GM12878 (cell line): ENCODE measurements at regions not wholly inside any gene's neighbourhood (a gene's known extent, or its start where the extent isn't known, plus 50 kb on each side); places are given as distances from the start of the nearest gene placed in this dataset.

ENCODE experiments used
- ATAC-seq: fragments of 200-7000 bp; cut with Tn5 transposase; 3 replicates; pipeline ENCODE4 v1.9.1; 2020; ENCODE audit warnings: mild to moderate bottlenecking, moderate library complexity
- BruUV-seq: library from RNA; stranded (reverse); fragments of 400-500 nt; replicated peaks from 2 replicates; lab custom pipeline; 2021; lab: Mats Ljungman, UMichigan
- CTCF ChIA-PET: fragments of 300-600 bp; sonication (Branson Sonifier 250); formaldehyde crosslinking; extraction: SDS; loops from one replicate; lab custom pipeline; 2021; ENCODE audit warnings: inconsistent platforms; lab: Yijun Ruan, JAX
- POLR2A ChIA-PET: fragments of 350-600 bp; formaldehyde crosslinking; extraction: SDS; loops from one replicate; lab custom pipeline; 2021; ENCODE audit warnings: inconsistent platforms; lab: Charles Lee
- RAD21 ChIA-PET: fragments of 300-600 bp; sonication (Branson Sonifier 250); formaldehyde crosslinking; loops from one replicate; lab custom pipeline; 2023; ENCODE audit warnings: antibody characterized with exemption; ENCODE audit not compliant: unreplicated experiment; lab: Charles Lee
- SMC1A ChIA-PET: fragments of 300-600 bp; sonication (Branson Sonifier 250); formaldehyde crosslinking; loops from one replicate; lab custom pipeline; 2023; ENCODE audit not compliant: unreplicated experiment, uncharacterized antibody; lab: Charles Lee
- DNase-seq: peaks from one replicate; pipeline ENCODE4 v3.0.0-alpha.2; 2011; ENCODE audit warnings: low read depth, low spot score
- FAIRE-seq: peaks from 3 replicates; lab custom pipeline; 2011; peaks lifted over from hg19 to GRCh38; lab: Jason Lieb, UNC
- H2AFZ ChIP-seq: 2 replicates; pipeline ENCODE4 v1.6.0; 2011; ENCODE audit warnings: low read depth, low read length, control low read depth; ENCODE audit not compliant: control insufficient read depth
- H3K27ac ChIP-seq: 2 replicates; pipeline ENCODE4 v1.5.1; 2011; ENCODE audit warnings: control low read depth; ENCODE audit not compliant: control insufficient read depth, insufficient read depth
- H3K27me3 ChIP-seq, 2 experiments: replicated peaks in 1 of 2; 2 replicates each; pipeline versions ENCODE4 v1.6.0 to v1.6.1; 2011; ENCODE audit warnings: low read length in 1 of 2; ENCODE audit not compliant: control insufficient read depth in 2 of 2, insufficient read depth in 2 of 2
- H3K36me3 ChIP-seq, 2 experiments: 2 replicates each; pipeline ENCODE4 v1.5.1; 2011; ENCODE audit warnings: low read length in 1 of 2; ENCODE audit not compliant: control insufficient read depth in 2 of 2, insufficient read depth in 2 of 2
- H3K4me1 ChIP-seq: 2 replicates; pipeline ENCODE4 v1.6.1; 2011; ENCODE audit warnings: mild to moderate bottlenecking, low read length, moderate library complexity, mixed read lengths; ENCODE audit not compliant: control insufficient read depth, insufficient read depth
- H3K4me2 ChIP-seq: 2 replicates; pipeline ENCODE4 v1.6.0; 2011; ENCODE audit warnings: control low read depth; ENCODE audit not compliant: control insufficient read depth, insufficient read depth
- H3K4me3 ChIP-seq: fragments of 200-600 bp; sonication (generic); 2 replicates; pipeline ENCODE4 v1.5.1; 2016
- H3K79me2 ChIP-seq: 2 replicates; pipeline ENCODE4 v1.6.0; 2011; ENCODE audit warnings: low read length; ENCODE audit not compliant: control insufficient read depth, insufficient read depth
- H3K9ac ChIP-seq: 2 replicates; pipeline ENCODE4 v1.8.0; 2011; ENCODE audit warnings: low read length, control low read depth, mixed read lengths; ENCODE audit not compliant: control insufficient read depth, insufficient read depth
- H3K9me3 ChIP-seq: replicated peaks from 3 replicates; pipeline ENCODE4 v1.5.1; 2011; ENCODE audit warnings: mild to moderate bottlenecking, low read length; ENCODE audit not compliant: control insufficient read depth, insufficient read depth
- H4K20me1 ChIP-seq: 2 replicates; pipeline ENCODE4 v1.6.0; 2011; ENCODE audit not compliant: control insufficient read depth, insufficient read depth
- ATF7 ChIP-seq: fragments of 450-650 bp; IDR thresholded peaks from 2 replicates; pipeline ENCODE4 v1.6.1; 2016; ENCODE audit warnings: low read depth, mild to moderate bottlenecking
- EZH2 ChIP-seq: IDR thresholded peaks from 2 replicates; pipeline ENCODE4 v1.6.1; 2012; ENCODE audit warnings: low read depth, mild to moderate bottlenecking, control low read depth, inconsistent platforms, low read length, borderline replicate concordance; ENCODE audit not compliant: control insufficient read depth
- NBN ChIP-seq: fragments of 450-650 bp; IDR thresholded peaks from 2 replicates; pipeline ENCODE4 v1.6.1; 2016
- NR2F1 ChIP-seq: fragments of 450-650 bp; conservative IDR thresholded peaks from 2 replicates; pipeline ENCODE4 v1.6.1; 2017; ENCODE audit warnings: mild to moderate bottlenecking
- RELA ChIP-seq: fragments of 450-650 bp; IDR thresholded peaks from 2 replicates; pipeline ENCODE4 v1.8.0; 2014; ENCODE audit warnings: borderline replicate concordance; ENCODE audit not compliant: partially characterized antibody
- WGBS: methylation state at CpG from one replicate; pipeline ENCODE4 v1.1.6; 2016; ENCODE audit warnings: low lambda C conversion rate; ENCODE audit not compliant: insufficient replicate concordance, insufficient coverage; ENCODE audit errors: missing lambda C conversion rate; 5-methylcytosine and 5-hydroxymethylcytosine counted together
- in situ Hi-C: fragments of 300-500 bp; cut with MboI; formaldehyde crosslinking; loops from 9 replicates; pipeline ENCODE4 v1.14.3; 2018; ENCODE audit warnings: mixed read lengths
- intact Hi-C: fragments of 100-400 bp; cut with micrococcal nuclease; formaldehyde crosslinking; loops from one replicate; pipeline ENCODE4 v1.14.2; 2022; ENCODE audit not compliant: unreplicated experiment
- TF ChIP-seq, protein P1 (sequence below): IDR thresholded peaks from 2 replicates; pipeline ENCODE4 v1.6.1; 2011; ENCODE audit warnings: borderline replicate concordance, low read depth, mild to moderate bottlenecking, moderate library complexity, low read length; ENCODE audit not compliant: insufficient read depth, poor library complexity, severe bottlenecking
- TF ChIP-seq, protein P2 (sequence below): IDR thresholded peaks from 2 replicates; pipeline ENCODE4 v1.6.1; 2012; ENCODE audit warnings: mild to moderate bottlenecking, low read depth, low read length
- TF ChIP-seq, protein P3 (sequence below): fragments of 150-350 bp; IDR thresholded peaks from 2 replicates; pipeline ENCODE4 v1.6.1; 2016; ENCODE audit warnings: low read depth, low read length
- TF ChIP-seq, protein P4 (sequence below): IDR thresholded peaks from 2 replicates; pipeline ENCODE4 v1.6.1; 2011; ENCODE audit warnings: borderline replicate concordance, low read depth, mild to moderate bottlenecking, moderate library complexity, mixed read lengths, low read length; ENCODE audit not compliant: insufficient read depth; ENCODE audit errors: extremely low read length
- TF ChIP-seq, protein P5 (sequence below): IDR thresholded peaks from 2 replicates; pipeline ENCODE4 v1.6.1; 2011; ENCODE audit warnings: low read depth, low read length, improper control_type of control experiment, borderline replicate concordance

DNA sequence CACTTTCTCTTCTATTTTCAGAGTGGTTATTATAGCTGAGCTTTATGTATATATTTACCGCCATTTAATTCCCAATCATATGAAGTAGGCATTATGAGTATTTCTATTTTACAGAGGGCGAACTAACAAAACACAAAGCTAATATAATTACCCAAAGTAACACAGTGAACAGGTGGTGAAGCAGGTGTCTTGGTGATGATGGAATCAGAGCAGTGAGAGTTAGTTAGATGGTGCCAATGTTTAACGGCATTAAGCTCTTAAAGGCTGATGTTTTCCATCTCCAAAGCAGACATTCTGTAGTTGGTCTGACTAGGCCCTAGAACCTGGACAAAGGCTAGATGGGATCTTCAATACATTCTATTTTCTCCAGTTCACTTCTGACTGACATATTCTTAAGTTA, 551.1 kb upstream of the SYNCRIP start (continued):
- TF ChIP-seq, protein P1, sequence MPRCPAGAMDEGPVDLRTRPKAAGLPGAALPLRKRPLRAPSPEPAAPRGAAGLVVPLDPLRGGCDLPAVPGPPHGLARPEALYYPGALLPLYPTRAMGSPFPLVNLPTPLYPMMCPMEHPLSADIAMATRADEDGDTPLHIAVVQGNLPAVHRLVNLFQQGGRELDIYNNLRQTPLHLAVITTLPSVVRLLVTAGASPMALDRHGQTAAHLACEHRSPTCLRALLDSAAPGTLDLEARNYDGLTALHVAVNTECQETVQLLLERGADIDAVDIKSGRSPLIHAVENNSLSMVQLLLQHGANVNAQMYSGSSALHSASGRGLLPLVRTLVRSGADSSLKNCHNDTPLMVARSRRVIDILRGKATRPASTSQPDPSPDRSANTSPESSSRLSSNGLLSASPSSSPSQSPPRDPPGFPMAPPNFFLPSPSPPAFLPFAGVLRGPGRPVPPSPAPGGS, result no peak
- no peak for TF ChIP-seq NR2F1
- TF ChIP-seq, all 136 proteins: peak for 0

DNA sequence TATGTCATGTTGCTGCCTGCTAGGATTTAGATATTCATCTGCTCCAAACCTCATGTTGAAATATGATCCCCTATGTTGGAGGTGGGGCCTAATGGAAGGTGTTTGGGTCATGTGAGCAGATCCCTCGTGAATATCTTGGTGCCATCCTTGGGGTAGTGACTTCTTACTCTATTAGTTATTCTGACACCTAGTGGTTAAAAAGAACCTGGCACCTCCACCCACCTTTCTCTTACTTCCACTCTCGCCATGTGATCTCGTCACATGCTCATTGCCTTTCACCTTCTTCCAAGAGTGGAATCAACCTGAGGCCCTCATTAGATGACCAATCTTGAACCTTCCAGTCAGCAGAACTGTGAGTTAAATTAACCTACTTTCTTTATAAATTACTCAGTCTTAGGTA, 549.4 kb upstream of the SYNCRIP start:
- WGBS, result 25% methylated on average over 3 of the region's 3 CpGs
- Histone ChIP-seq H3K79me2 (no peaks in the 10 kb centered on the region), H3K4me2 (no peak overlapping the region), H3K4me3 (no peak overlapping the region), H3K9ac (no peak overlapping the region), H3K4me1 (no peaks in the 10 kb centered on the region), H2AFZ (no peak overlapping the region), H3K27ac (no peak overlapping the region), H3K9me3 (no peaks in the 10 kb centered on the region), H3K27me3 (no peaks in the 10 kb centered on the region), H4K20me1 (no peaks in the 10 kb centered on the region), H3K36me3 (no peaks in the 10 kb centered on the region)
- ATAC-seq (peak; percentile 91), DNase-seq (no peak), FAIRE-seq (no peak)
- no TSS peak for BruUV-seq
- ChIA-PET SMC1A (no interaction called here), POLR2A (no interaction called here), RAD21 (no interaction called here), CTCF (no interaction called here)
- intact Hi-C loops (loop anchor here (5.0 kb wide), 2 partner anchors 270 to 435 kb away; no protein-coding TSS in a partner anchor), in situ Hi-C loops (no loop called here)
- TF ChIP-seq EZH2 (no peak), NBN (no peak), RELA (no peak), ATF7 (no peak)
- TF ChIP-seq, protein P2, sequence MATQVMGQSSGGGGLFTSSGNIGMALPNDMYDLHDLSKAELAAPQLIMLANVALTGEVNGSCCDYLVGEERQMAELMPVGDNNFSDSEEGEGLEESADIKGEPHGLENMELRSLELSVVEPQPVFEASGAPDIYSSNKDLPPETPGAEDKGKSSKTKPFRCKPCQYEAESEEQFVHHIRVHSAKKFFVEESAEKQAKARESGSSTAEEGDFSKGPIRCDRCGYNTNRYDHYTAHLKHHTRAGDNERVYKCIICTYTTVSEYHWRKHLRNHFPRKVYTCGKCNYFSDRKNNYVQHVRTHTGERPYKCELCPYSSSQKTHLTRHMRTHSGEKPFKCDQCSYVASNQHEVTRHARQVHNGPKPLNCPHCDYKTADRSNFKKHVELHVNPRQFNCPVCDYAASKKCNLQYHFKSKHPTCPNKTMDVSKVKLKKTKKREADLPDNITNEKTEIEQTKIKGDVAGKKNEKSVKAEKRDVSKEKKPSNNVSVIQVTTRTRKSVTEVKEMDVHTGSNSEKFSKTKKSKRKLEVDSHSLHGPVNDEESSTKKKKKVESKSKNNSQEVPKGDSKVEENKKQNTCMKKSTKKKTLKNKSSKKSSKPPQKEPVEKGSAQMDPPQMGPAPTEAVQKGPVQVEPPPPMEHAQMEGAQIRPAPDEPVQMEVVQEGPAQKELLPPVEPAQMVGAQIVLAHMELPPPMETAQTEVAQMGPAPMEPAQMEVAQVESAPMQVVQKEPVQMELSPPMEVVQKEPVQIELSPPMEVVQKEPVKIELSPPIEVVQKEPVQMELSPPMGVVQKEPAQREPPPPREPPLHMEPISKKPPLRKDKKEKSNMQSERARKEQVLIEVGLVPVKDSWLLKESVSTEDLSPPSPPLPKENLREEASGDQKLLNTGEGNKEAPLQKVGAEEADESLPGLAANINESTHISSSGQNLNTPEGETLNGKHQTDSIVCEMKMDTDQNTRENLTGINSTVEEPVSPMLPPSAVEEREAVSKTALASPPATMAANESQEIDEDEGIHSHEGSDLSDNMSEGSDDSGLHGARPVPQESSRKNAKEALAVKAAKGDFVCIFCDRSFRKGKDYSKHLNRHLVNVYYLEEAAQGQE, result no peak
- TF ChIP-seq, protein P3, sequence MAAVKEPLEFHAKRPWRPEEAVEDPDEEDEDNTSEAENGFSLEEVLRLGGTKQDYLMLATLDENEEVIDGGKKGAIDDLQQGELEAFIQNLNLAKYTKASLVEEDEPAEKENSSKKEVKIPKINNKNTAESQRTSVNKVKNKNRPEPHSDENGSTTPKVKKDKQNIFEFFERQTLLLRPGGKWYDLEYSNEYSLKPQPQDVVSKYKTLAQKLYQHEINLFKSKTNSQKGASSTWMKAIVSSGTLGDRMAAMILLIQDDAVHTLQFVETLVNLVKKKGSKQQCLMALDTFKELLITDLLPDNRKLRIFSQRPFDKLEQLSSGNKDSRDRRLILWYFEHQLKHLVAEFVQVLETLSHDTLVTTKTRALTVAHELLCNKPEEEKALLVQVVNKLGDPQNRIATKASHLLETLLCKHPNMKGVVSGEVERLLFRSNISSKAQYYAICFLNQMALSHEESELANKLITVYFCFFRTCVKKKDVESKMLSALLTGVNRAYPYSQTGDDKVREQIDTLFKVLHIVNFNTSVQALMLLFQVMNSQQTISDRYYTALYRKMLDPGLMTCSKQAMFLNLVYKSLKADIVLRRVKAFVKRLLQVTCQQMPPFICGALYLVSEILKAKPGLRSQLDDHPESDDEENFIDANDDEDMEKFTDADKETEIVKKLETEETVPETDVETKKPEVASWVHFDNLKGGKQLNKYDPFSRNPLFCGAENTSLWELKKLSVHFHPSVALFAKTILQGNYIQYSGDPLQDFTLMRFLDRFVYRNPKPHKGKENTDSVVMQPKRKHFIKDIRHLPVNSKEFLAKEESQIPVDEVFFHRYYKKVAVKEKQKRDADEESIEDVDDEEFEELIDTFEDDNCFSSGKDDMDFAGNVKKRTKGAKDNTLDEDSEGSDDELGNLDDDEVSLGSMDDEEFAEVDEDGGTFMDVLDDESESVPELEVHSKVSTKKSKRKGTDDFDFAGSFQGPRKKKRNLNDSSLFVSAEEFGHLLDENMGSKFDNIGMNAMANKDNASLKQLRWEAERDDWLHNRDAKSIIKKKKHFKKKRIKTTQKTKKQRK, result no peak
- TF ChIP-seq, protein P4, sequence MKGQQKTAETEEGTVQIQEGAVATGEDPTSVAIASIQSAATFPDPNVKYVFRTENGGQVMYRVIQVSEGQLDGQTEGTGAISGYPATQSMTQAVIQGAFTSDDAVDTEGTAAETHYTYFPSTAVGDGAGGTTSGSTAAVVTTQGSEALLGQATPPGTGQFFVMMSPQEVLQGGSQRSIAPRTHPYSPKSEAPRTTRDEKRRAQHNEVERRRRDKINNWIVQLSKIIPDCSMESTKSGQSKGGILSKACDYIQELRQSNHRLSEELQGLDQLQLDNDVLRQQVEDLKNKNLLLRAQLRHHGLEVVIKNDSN, result peak; percentile 26
- TF ChIP-seq, protein P5, sequence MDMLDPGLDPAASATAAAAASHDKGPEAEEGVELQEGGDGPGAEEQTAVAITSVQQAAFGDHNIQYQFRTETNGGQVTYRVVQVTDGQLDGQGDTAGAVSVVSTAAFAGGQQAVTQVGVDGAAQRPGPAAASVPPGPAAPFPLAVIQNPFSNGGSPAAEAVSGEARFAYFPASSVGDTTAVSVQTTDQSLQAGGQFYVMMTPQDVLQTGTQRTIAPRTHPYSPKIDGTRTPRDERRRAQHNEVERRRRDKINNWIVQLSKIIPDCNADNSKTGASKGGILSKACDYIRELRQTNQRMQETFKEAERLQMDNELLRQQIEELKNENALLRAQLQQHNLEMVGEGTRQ, result peak; percentile 25; the same call in 1 of the 2 replicates
